DMS114 treated with DMSO at 0.1 percent for 48 hours (cell line): ENCODE measurements at regions not wholly inside any gene's neighbourhood (a gene's known extent, or its start where the extent isn't known, plus 50 kb on each side); places are given as distances from the start of the nearest gene placed in this dataset.
"Not testable (repeated sequence)": the region's sequence is repeated elsewhere in the genome, so short reads cannot be mapped to it uniquely, and the experiment has no call there.

Experiments used
- DNase-seq: peaks from one replicate; lab custom pipeline; 2025; ENCODE audit not compliant: unreplicated experiment; lab: John Stamatoyannopoulos, UW

DNA sequence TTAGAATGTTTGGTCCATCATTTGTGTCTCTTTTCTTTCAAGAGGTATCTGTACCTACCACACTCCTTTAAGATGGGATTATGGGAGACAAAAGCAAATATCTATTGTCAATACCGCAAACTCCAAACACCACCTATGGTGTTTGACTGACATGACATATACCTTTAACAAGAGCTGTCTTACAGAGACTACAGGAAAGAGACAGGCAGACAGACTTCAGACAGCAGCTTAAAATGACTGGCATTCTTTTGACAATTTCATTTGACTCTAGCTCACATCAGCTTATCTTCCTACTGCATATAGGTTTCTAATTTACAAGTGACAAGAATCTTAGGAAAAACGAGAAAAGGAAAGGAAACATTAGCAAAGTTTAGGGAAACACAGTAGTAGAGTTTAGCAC, 256.0 kb upstream of the TFAP2D start:
- DNase-seq, result no peak

GRCh38 chr6:50461696-50462095, 251.6 kb upstream of the TFAP2D start:
- no peak for DNase-seq

GRCh38 chr6:50463931-50464330, 249.4 kb upstream of the TFAP2D start:
- DNase-seq, result no peak

GRCh38 chr6:50467931-50468330, 245.4 kb upstream of the TFAP2D start:
- DNase-seq, result no peak

GRCh38 chr6:50471041-50471440, 242.3 kb upstream of the TFAP2D start:
- no peak for DNase-seq

- DNase-seq, result no peak
Measured at GRCh38 chr6:50510361-50510760, 203.0 kb upstream of the TFAP2D start.

- DNase-seq, result no peak
Measured at GRCh38 chr6:50520326-50521266, 192.7 kb upstream of the TFAP2D start.

- no peak for DNase-seq
Measured at GRCh38 chr6:50524341-50524740, 189.0 kb upstream of the TFAP2D start.

GRCh38 chr6:50527985-50528384, 185.3 kb upstream of the TFAP2D start:
- DNase-seq, result no peak

GRCh38 chr6:50539447-50539846, 173.9 kb upstream of the TFAP2D start:
- no peak for DNase-seq

- DNase-seq, result no peak
Measured at GRCh38 chr6:50541941-50542340, 171.4 kb upstream of the TFAP2D start.

- DNase-seq, result no peak
Measured at GRCh38 chr6:50543666-50544065, 169.7 kb upstream of the TFAP2D start.

GRCh38 chr6:50549026-50549425, 164.3 kb upstream of the TFAP2D start:
- DNase-seq, result no peak

GRCh38 chr6:50549475-50549874, 163.9 kb upstream of the TFAP2D start:
- no peak for DNase-seq

DNA sequence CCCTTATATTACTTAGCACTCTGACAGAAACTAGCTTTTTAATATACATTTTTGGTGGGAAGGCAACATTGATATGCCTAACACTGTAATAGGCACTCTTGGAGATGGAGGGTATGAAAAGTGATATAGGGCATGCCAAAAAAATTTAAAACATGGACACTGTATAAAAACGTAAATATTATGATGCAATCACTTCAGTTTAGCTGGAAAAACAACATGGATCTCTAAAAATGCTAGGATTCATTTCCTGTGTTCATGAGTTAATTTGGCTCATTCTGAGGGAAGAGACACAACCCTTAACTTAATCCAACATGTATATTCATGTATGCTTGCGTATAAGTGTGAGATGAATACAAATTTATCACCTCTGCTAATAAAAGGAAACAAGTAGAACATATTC, 157.3 kb upstream of the TFAP2D start:
- no peak for DNase-seq

DNA sequence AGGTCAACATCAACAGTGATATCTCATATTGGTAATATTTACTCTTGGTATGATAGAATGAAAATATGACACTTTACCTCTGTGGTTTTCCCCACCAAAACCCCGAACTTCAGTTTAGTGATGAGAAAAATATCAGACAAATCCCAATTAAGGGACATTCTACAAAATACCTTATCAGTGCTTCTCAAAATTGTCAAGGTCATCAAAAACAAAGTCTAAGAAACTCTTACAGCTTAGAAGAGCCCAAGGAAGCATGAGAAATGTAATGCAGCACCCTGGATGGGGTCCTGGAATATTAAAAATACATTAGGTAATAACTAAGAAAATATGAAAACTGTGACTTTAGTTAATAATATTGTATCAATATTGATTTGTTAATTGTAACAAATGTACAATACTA, 148.3 kb upstream of the TFAP2D start:
- DNase-seq, result no peak

- not testable (repeated sequence) for DNase-seq
Measured at GRCh38 chr6:50571230-50571629, 142.1 kb upstream of the TFAP2D start.

- DNase-seq, result no peak
Measured at GRCh38 chr6:50585441-50586330, 127.6 kb upstream of the TFAP2D start.

DNA sequence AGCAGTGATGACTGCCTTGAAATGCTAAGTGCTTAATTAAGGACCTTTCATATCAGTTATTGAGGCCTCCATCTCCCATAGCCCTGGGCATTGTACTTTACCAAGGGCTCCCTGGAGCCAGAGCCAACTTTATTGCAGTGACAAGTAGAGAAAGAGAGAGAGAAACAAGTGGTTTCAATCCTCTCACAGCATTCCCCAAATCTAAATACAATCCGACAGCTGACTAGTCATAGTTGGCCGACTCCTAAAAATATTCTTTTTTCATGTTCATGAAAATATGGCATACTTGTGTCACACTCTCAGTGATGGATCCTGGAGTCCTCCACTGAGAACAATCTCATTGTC, 127.0 kb upstream of the TFAP2D start:
- no peak for DNase-seq

DNA sequence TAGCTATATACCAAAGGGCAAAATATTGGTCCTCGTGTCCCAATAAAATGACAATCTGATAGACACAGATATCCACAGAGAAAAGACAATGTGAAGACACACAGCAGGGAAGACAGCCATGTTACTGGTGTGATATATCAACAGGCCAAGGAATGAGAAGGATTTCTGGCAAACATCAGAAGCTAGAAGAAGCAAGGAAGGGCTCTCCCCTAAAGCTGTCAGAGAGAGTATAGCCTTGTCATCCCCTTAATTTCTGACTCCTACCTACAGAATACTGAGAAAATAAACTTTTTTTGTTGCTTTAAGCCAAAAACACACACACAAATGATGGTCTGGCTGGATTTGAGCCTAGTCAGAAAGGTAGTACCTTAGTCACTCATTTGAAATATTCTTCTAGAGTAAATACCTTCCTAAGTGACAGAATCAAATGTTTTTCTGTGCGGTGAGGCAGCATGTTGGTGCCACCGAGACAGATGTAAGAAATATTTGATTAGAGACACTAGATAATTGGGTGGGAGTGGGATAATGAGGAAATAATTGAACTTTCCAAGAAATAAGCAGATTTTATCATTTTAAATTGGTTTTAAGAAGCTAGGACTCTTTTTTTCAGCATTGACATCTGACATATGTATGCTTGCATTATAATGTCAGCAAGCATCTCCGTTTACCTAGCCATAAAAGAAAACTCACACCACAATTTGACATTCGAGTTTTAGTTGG, 123.4 kb upstream of the TFAP2D start:
- DNase-seq, result no peak

DNA sequence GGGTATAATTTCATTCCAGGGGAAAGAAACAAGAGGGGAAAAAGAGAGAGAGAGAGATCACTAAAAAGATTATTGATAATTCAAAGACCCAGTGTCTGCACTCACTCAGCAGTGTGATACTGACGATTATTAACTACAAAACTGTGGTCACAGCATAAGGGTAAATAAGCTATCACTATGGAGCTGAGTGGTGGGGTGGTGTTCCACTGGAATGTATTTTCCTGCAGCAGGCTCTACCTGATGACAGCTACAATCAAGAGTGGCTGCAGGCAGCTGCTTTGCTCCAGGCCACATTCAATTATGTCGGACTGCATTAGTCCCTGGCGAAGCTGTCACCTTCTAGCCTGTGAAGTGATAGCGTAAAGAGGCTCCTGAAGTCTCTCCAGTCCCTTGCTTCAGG, 122.2 kb upstream of the TFAP2D start:
- DNase-seq, result no peak
